ENCODE measurements at regions not wholly inside any gene's neighbourhood (a gene's known extent, or its start where the extent isn't known, plus 50 kb on each side); places are given as distances from the start of the nearest gene placed in this dataset.

GRCh38 chr1:64320922-64321614 is 117.6 kb downstream of the UBE2U start:
- TF ChIP-seq, protein P1, sequence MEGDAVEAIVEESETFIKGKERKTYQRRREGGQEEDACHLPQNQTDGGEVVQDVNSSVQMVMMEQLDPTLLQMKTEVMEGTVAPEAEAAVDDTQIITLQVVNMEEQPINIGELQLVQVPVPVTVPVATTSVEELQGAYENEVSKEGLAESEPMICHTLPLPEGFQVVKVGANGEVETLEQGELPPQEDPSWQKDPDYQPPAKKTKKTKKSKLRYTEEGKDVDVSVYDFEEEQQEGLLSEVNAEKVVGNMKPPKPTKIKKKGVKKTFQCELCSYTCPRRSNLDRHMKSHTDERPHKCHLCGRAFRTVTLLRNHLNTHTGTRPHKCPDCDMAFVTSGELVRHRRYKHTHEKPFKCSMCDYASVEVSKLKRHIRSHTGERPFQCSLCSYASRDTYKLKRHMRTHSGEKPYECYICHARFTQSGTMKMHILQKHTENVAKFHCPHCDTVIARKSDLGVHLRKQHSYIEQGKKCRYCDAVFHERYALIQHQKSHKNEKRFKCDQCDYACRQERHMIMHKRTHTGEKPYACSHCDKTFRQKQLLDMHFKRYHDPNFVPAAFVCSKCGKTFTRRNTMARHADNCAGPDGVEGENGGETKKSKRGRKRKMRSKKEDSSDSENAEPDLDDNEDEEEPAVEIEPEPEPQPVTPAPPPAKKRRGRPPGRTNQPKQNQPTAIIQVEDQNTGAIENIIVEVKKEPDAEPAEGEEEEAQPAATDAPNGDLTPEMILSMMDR (IDR thresholded peaks at IDR 0.05; ENCODE audit: insufficient read depth, low read length), result no peak
- TF ChIP-seq, protein P2, sequence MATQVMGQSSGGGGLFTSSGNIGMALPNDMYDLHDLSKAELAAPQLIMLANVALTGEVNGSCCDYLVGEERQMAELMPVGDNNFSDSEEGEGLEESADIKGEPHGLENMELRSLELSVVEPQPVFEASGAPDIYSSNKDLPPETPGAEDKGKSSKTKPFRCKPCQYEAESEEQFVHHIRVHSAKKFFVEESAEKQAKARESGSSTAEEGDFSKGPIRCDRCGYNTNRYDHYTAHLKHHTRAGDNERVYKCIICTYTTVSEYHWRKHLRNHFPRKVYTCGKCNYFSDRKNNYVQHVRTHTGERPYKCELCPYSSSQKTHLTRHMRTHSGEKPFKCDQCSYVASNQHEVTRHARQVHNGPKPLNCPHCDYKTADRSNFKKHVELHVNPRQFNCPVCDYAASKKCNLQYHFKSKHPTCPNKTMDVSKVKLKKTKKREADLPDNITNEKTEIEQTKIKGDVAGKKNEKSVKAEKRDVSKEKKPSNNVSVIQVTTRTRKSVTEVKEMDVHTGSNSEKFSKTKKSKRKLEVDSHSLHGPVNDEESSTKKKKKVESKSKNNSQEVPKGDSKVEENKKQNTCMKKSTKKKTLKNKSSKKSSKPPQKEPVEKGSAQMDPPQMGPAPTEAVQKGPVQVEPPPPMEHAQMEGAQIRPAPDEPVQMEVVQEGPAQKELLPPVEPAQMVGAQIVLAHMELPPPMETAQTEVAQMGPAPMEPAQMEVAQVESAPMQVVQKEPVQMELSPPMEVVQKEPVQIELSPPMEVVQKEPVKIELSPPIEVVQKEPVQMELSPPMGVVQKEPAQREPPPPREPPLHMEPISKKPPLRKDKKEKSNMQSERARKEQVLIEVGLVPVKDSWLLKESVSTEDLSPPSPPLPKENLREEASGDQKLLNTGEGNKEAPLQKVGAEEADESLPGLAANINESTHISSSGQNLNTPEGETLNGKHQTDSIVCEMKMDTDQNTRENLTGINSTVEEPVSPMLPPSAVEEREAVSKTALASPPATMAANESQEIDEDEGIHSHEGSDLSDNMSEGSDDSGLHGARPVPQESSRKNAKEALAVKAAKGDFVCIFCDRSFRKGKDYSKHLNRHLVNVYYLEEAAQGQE (IDR thresholded peaks at IDR 0.05; ENCODE audit: insufficient replicate concordance, low read depth), result no peak
- TF ChIP-seq SPI1 (IDR thresholded peaks at IDR 0.05; ENCODE audit: borderline replicate concordance, low read depth), result no peak
- TF ChIP-seq GABPA (IDR thresholded peaks at IDR 0.05; ENCODE audit: low read depth), result no peak
- TF ChIP-seq POLR2AphosphoS5 (IDR thresholded peaks at IDR 0.05; ENCODE audit: low read depth), result no peak
- Histone ChIP-seq H3K4me3 (replicated peaks; ENCODE audit: insufficient read depth, low read length) (no peak overlapping the region), H3K27ac (replicated peaks) (no peak overlapping the region), H3K27me3 (ENCODE audit: insufficient read depth, poor library complexity, severe bottlenecking) (no peaks in the 10 kb centered on the region)
- DNase-seq (ENCODE audit: low read depth in 1 of 2, low spot score in 1 of 2), result no peak

GRCh38 chr1:64323054-64323453 is 119.6 kb downstream of the UBE2U start:
- no peak for DNase-seq (ENCODE audit: low read depth in 1 of 2, low spot score in 1 of 2)
- Histone ChIP-seq H3K27ac (replicated peaks) (no peak overlapping the region), H3K27me3 (ENCODE audit: insufficient read depth, poor library complexity, severe bottlenecking) (no peaks in the 10 kb centered on the region), H3K4me3 (replicated peaks; ENCODE audit: insufficient read depth, low read length) (no peak overlapping the region)
- TF ChIP-seq GABPA (IDR thresholded peaks at IDR 0.05; ENCODE audit: low read depth), result no peak
- TF ChIP-seq, protein P1 (IDR thresholded peaks at IDR 0.05; ENCODE audit: insufficient read depth, low read length), result no peak
- TF ChIP-seq, protein P2 (IDR thresholded peaks at IDR 0.05; ENCODE audit: insufficient replicate concordance, low read depth), result no peak
- no peak for TF ChIP-seq SPI1 (IDR thresholded peaks at IDR 0.05; ENCODE audit: borderline replicate concordance, low read depth)

DNA sequence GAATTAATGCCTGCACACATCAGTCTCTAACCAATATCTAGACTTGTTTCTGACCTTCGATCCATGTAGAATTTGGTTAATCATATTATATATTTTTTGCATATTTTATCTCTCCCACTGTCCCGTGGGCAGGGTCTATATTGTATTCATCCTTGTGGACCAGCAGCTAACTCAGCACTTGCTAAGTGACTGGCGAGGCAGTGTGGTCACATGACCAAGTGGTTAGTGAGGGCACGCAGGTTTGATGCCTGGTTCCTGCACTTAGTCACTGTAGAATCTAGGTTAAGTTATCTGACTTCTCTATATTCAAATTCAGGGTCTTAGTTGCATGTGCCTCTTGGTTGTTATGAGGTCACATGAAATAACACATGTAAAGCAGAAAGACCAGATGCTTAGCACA is 120.5 kb downstream of the UBE2U start:
- Histone ChIP-seq H3K4me3 (replicated peaks; ENCODE audit: insufficient read depth, low read length) (no peak overlapping the region), H3K27me3 (ENCODE audit: insufficient read depth, poor library complexity, severe bottlenecking) (no peaks in the 10 kb centered on the region), H3K27ac (replicated peaks) (no peak overlapping the region)
- TF ChIP-seq, protein P2 (IDR thresholded peaks at IDR 0.05; ENCODE audit: insufficient replicate concordance, low read depth), result no peak
- no peak for TF ChIP-seq GABPA (IDR thresholded peaks at IDR 0.05; ENCODE audit: low read depth)
- no peak for TF ChIP-seq SPI1 (IDR thresholded peaks at IDR 0.05; ENCODE audit: borderline replicate concordance, low read depth)
- TF ChIP-seq POLR2AphosphoS5 (IDR thresholded peaks at IDR 0.05; ENCODE audit: low read depth), result no peak
- TF ChIP-seq, protein P1 (IDR thresholded peaks at IDR 0.05; ENCODE audit: insufficient read depth, low read length), result no peak
- no peak for DNase-seq (ENCODE audit: low read depth in 1 of 2, low spot score in 1 of 2)
